Upper lobe of right lung (tissue), 1 donor: ENCODE measurements at regions not wholly inside any gene's neighbourhood (a gene's known extent, or its start where the extent isn't known, plus 50 kb on each side); places are given as distances from the start of the nearest gene placed in this dataset.

Experiments
- ATAC-seq: fragments of 200-7000 bp; cut with Tn5 transposase; one replicate; pipeline ENCODE4 v1.9.1; 2020; ENCODE audit warnings: mild to moderate bottlenecking, moderate library complexity
- DNase-seq: peaks from one replicate; pipeline ENCODE4 v3.0.0-alpha.2; 2020
- H3K27ac ChIP-seq: fragments of 200-600 bp; one replicate; pipeline ENCODE4 v1.8.0; 2022
- H3K27me3 ChIP-seq: fragments of 200-600 bp; one replicate; pipeline ENCODE4 v1.8.0; 2022; ENCODE audit warnings: mild to moderate bottlenecking
- H3K36me3 ChIP-seq: fragments of 200-600 bp; one replicate; pipeline ENCODE4 v1.8.0; 2022
- H3K4me1 ChIP-seq: fragments of 200-600 bp; one replicate; pipeline ENCODE4 v1.8.0; 2022
- H3K4me3 ChIP-seq: fragments of 200-600 bp; one replicate; pipeline ENCODE4 v1.8.0; 2022; ENCODE audit warnings: mild to moderate bottlenecking
- H3K9me3 ChIP-seq: fragments of 200-600 bp; one replicate; pipeline ENCODE4 v1.8.0; 2022
- CTCF ChIP-seq: fragments of 200-600 bp; IDR thresholded peaks from one replicate; pipeline ENCODE4 v1.8.0; 2022; ENCODE audit warnings: antibody characterized with exemption
- intact Hi-C: fragments of 100-400 bp; cut with DNase I; formaldehyde crosslinking; loops from one replicate; pipeline ENCODE4 v1.11.0; 2022
- donor health status: DM: no; HTN: yes; CAD: no; lungs with severe emphysema.

GRCh38 chr21:41667136-41667535, 99.7 kb downstream of the RIPK4 start:
- TF ChIP-seq CTCF: no peak
- Histone ChIP-seq H3K27ac (no peak overlapping the region), H3K9me3 (no peaks in the 10 kb centered on the region), H3K4me1 (peaks cover 7% of the 10 kb centered on the region), H3K27me3 (no peaks in the 10 kb centered on the region), H3K36me3 (no peaks in the 10 kb centered on the region), H3K4me3 (no peak overlapping the region)
- DNase-seq: peak; percentile 48
- intact Hi-C loops: no loop called here
- no peak for ATAC-seq

- H3K36me3 ChIP-seq: no peaks in the 10 kb centered on the region
- H3K27me3 ChIP-seq: no peaks in the 10 kb centered on the region
- TF ChIP-seq CTCF: no peak
- peaks cover 7% of the 10 kb centered on the region for H3K4me1 ChIP-seq
- H3K4me3 ChIP-seq: no peak overlapping the region
- peak; percentile 61 for DNase-seq
- intact Hi-C loops: no loop called here
- H3K9me3 ChIP-seq: no peaks in the 10 kb centered on the region
- peak; percentile 51 for ATAC-seq
- no peak overlapping the region for H3K27ac ChIP-seq
These were observed 100.2 kb downstream of the RIPK4 start for GRCh38 chr21:41666641-41667081.

GRCh38 chr21:41665766-41666595, 100.9 kb downstream of the RIPK4 start:
- peaks cover 7% of the 10 kb centered on the region for H3K4me1 ChIP-seq
- intact Hi-C loops: no loop called here
- no peak for TF ChIP-seq CTCF
- no peaks in the 10 kb centered on the region for H3K36me3 ChIP-seq
- peak; percentile 60 for DNase-seq
- no peak overlapping the region for H3K4me3 ChIP-seq
- H3K27ac ChIP-seq: no peak overlapping the region
- no peaks in the 10 kb centered on the region for H3K27me3 ChIP-seq
- no peaks in the 10 kb centered on the region for H3K9me3 ChIP-seq
- ATAC-seq: no peak

GRCh38 chr21:41664881-41665765, 101.7 kb downstream of the RIPK4 start:
- Histone ChIP-seq H3K4me3 (no peak overlapping the region), H3K9me3 (no peaks in the 10 kb centered on the region), H3K4me1 (peaks cover 7% of the 10 kb centered on the region), H3K36me3 (no peaks in the 10 kb centered on the region), H3K27me3 (no peaks in the 10 kb centered on the region), H3K27ac (peak overlapping the region; percentile 31)
- ATAC-seq (no peak), DNase-seq (no peak)
- TF ChIP-seq CTCF: no peak
- intact Hi-C loops: no loop called here

GRCh38 chr21:41663805-41664788, 102.8 kb downstream of the RIPK4 start:
- Histone ChIP-seq H3K27ac (peak overlapping the region; percentile 31), H3K27me3 (no peaks in the 10 kb centered on the region), H3K9me3 (no peaks in the 10 kb centered on the region), H3K36me3 (no peaks in the 10 kb centered on the region), H3K4me1 (peaks cover 7% of the 10 kb centered on the region), H3K4me3 (no peak overlapping the region)
- ATAC-seq (peak; percentile 82), DNase-seq (no peak)
- TF ChIP-seq CTCF: no peak
- intact Hi-C loops: no loop called here
